ENCODE measurements at regions not wholly inside any gene's neighbourhood (a gene's known extent, or its start where the extent isn't known, plus 50 kb on each side); places are given as distances from the start of the nearest gene placed in this dataset.

DNA sequence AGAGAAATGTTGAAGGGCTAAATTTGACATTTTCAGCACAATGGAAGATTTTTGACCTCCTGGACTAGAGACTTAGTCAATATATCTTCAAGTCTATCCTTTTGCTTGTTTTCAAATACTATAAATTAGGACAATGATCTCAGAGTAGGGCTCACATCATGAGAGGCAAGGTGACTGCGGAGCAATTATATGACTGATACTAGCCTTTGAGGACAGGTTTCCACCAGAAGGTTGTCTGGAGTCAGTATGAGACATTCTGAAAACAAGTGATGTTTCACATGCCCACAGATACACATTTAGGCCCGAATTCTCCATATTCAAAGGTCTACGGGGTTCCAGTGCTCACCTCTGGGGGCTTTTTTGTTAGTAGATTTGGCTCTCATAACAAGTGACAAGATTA is 142.3 kb upstream of the SAMSN1 start:
- TF ChIP-seq, protein P1, sequence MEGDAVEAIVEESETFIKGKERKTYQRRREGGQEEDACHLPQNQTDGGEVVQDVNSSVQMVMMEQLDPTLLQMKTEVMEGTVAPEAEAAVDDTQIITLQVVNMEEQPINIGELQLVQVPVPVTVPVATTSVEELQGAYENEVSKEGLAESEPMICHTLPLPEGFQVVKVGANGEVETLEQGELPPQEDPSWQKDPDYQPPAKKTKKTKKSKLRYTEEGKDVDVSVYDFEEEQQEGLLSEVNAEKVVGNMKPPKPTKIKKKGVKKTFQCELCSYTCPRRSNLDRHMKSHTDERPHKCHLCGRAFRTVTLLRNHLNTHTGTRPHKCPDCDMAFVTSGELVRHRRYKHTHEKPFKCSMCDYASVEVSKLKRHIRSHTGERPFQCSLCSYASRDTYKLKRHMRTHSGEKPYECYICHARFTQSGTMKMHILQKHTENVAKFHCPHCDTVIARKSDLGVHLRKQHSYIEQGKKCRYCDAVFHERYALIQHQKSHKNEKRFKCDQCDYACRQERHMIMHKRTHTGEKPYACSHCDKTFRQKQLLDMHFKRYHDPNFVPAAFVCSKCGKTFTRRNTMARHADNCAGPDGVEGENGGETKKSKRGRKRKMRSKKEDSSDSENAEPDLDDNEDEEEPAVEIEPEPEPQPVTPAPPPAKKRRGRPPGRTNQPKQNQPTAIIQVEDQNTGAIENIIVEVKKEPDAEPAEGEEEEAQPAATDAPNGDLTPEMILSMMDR (IDR thresholded peaks at IDR 0.05; ENCODE audit: low read depth, low read length) = no peak
- no peak for TF ChIP-seq POLR2A (IDR thresholded peaks at IDR 0.05; ENCODE audit: extremely low read depth, insufficient read length)
- TF ChIP-seq, protein P2, sequence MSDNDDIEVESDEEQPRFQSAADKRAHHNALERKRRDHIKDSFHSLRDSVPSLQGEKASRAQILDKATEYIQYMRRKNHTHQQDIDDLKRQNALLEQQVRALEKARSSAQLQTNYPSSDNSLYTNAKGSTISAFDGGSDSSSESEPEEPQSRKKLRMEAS (IDR thresholded peaks at IDR 0.05; ENCODE audit: low read depth, low read length) = no peak
- TF ChIP-seq MYC (IDR thresholded peaks at IDR 0.05; ENCODE audit: low read depth, low read length) = no peak
